RWPE1 (cell line): ENCODE measurements at regions not wholly inside any gene's neighbourhood (a gene's known extent, or its start where the extent isn't known, plus 50 kb on each side); places are given as distances from the start of the nearest gene placed in this dataset.

ENCODE experiments used
- CTCF ChIA-PET: fragments of 350-600 bp; sonication (Branson Sonifier 250); formaldehyde crosslinking; extraction: SDS; loops from one replicate; lab custom pipeline; 2021; lab: Yijun Ruan, JAX
- POLR2A ChIA-PET: fragments of 400-600 bp; formaldehyde crosslinking; extraction: SDS; loops from one replicate; lab custom pipeline; 2020; ENCODE audit warnings: antibody characterized with exemption; ENCODE audit not compliant: low non-redundant PET; lab: Yijun Ruan, JAX
- DNase-seq: peaks from one replicate; pipeline ENCODE4 v3.0.0; 2012; ENCODE audit warnings: low spot score
- H3K27ac ChIP-seq: fragments of 450-650 bp; 2 replicates; pipeline ENCODE4 v1.5.1; 2017
- TF ChIP-seq, protein P1 (sequence below): fragments of 450-650 bp; conservative IDR thresholded peaks from 2 replicates; pipeline ENCODE4 v1.5.1; 2017; ENCODE audit warnings: low read depth, mild to moderate bottlenecking

- ChIA-PET CTCF (no interaction called here), POLR2A (no interaction called here)
- no peak overlapping the region for H3K27ac ChIP-seq
- TF ChIP-seq, protein P1, sequence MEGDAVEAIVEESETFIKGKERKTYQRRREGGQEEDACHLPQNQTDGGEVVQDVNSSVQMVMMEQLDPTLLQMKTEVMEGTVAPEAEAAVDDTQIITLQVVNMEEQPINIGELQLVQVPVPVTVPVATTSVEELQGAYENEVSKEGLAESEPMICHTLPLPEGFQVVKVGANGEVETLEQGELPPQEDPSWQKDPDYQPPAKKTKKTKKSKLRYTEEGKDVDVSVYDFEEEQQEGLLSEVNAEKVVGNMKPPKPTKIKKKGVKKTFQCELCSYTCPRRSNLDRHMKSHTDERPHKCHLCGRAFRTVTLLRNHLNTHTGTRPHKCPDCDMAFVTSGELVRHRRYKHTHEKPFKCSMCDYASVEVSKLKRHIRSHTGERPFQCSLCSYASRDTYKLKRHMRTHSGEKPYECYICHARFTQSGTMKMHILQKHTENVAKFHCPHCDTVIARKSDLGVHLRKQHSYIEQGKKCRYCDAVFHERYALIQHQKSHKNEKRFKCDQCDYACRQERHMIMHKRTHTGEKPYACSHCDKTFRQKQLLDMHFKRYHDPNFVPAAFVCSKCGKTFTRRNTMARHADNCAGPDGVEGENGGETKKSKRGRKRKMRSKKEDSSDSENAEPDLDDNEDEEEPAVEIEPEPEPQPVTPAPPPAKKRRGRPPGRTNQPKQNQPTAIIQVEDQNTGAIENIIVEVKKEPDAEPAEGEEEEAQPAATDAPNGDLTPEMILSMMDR, result no peak
- no peak for DNase-seq
Measured at GRCh38 chr10:108709927-108710722, 1213.2 kb downstream of the XPNPEP1 start.

DNA sequence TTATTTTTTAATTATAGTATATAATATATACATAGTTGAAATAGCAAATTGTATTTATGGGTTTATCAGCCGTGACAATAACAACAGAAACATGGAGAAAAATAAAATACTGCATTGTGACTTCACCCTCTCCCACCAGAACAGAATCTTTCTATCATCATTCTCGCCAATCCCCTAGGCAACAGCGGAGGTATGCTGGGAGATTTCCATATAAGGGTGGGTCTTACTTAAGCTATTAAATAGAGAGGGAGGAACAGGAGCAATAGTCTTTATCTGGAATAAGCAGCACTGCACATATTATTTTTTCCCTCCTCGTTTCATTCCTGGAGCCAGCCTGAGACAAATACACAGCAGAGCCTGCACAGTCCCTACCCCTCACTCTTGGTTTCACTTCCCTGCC is 1214.9 kb downstream of the XPNPEP1 start:
- no peak overlapping the region for H3K27ac ChIP-seq
- CTCF ChIA-PET, result interaction anchor here (0.6 kb wide), 1 partner anchor 1124 kb away, joined by 3 read pairs; no protein-coding TSS in a partner anchor
- DNase-seq, result no peak
- TF ChIP-seq, protein P1, result no peak
- POLR2A ChIA-PET, result no interaction called here

DNA sequence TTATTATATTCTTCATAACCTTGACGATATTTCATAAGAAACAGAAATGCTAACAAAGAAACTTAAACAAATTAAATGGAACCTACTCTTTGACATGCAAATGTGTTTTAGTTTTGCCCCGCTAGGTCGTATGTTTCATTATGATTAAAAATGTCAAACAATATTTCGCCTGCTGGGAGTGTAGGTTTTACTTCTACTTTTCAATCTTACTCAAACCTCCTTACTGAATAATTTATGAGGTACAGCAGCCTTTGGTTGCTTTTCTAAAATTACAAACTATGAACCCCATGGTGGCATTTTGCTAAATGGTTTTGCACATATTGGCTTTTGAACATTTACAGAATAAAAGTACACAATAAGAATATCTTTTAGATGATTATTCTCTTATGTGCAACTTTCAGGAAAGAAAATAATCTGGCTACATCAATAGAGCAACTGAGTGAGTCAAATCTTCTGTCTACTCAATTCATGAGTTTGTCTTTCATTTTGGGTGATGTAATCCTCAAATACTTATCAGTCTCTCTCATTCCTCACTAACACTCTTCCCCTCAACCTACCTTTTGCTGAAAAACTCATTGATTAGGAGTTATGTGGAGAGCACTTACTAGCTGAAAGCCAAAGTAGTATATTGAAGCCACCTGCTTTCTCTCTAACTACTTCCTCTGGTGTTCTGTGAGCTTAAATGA is 1226.4 kb downstream of the XPNPEP1 start:
- DNase-seq, result no peak
- TF ChIP-seq, protein P1, result no peak
- ChIA-PET POLR2A (no interaction called here), CTCF (no interaction called here)
- H3K27ac ChIP-seq, result no peak overlapping the region

DNA sequence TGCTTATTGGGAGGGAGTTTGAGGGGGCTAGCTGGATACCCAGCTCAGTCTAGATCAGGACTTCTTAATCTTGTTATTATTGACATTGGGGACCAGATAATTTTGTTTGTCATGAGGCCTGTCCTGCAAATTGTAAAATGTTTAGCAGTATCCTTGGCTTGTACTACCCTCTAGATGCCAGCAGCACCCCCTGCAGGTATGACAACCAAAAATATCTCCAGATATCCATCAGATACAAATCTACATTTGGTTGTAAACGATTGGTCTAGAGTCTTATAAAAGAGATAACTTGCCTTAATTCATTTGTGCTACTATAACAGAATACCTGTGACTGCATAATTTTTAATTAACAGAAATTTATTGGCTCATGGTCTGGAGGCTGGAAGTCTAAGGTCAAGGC is 1232.2 kb downstream of the XPNPEP1 start:
- TF ChIP-seq, protein P1, result no peak
- no peak for DNase-seq
- CTCF ChIA-PET, result no interaction called here
- POLR2A ChIA-PET, result no interaction called here
- H3K27ac ChIP-seq, result no peak overlapping the region

DNA sequence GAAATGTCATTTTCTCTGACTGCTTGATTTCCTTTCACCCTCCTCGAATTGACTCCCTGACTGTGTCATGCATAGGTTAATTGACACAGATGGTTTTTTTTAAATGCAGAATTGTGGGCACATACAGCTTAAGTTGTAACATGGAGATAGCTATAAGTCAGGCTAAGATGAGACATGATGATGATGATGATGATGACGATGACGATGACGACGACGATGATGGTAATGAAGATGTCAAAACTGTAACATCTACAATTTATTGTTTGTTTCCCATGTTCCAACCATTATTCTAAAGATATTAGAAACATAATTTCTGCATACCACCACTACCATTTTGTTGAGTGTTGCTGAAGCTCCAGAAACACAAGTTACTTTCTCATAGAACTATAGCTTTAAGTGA is 1232.8 kb downstream of the XPNPEP1 start:
- TF ChIP-seq, protein P1, result no peak
- POLR2A ChIA-PET, result no interaction called here
- no peak overlapping the region for H3K27ac ChIP-seq
- CTCF ChIA-PET, result no interaction called here
- no peak for DNase-seq

DNA sequence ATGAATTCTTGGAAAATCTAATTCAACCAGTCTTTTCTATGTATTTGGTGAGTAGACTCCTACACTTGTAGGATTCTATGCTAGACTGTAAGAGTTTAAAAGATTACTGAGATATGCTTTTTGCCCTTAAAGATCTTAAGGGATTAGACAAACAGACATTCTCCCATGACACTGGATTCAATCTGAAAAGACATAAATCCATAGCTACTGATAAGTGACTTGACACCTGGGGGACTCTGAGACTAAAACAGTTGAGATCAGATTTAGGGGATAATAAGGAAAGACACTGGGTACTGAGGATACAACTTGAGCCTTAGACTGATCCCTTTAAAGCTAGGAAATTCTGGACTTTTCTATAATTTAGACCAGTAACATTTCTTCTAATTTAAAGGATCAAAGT is 1233.4 kb downstream of the XPNPEP1 start:
- CTCF ChIA-PET, result no interaction called here
- no peak for DNase-seq

More for the DNA sequence above, 1233.4 kb downstream of the XPNPEP1 start:
- TF ChIP-seq, protein P1, result no peak
- POLR2A ChIA-PET, result no interaction called here
- H3K27ac ChIP-seq, result no peak overlapping the region
